GM23248 (cell line): ENCODE measurements at regions not wholly inside any gene's neighbourhood (a gene's known extent, or its start where the extent isn't known, plus 50 kb on each side); places are given as distances from the start of the nearest gene placed in this dataset.
"Not testable (repeated sequence)": the region's sequence is repeated elsewhere in the genome, so short reads cannot be mapped to it uniquely, and the experiment has no call there.

Source experiments
- DNase-seq: peaks from one replicate; pipeline ENCODE4 v3.0.0-alpha.2; 2015
- H2AFZ ChIP-seq: fragments of 200-600 bp; sonication (generic); 2 replicates; pipeline ENCODE4 v1.6.1; 2016; ENCODE audit warnings: antibody characterized with exemption
- H3F3A ChIP-seq: fragments of 200-600 bp; sonication (generic); 2 replicates; pipeline ENCODE4 v1.6.1; 2016; ENCODE audit warnings: mild to moderate bottlenecking, antibody characterized with exemption, mixed run types; ENCODE audit not compliant: insufficient read depth
- H3K27ac ChIP-seq: fragments of 200-600 bp; sonication (generic); 2 replicates; pipeline ENCODE4 v1.5.1; 2016; ENCODE audit warnings: mild to moderate bottlenecking
- H3K27me3 ChIP-seq: fragments of 200-600 bp; sonication (generic); replicated peaks from 2 replicates; pipeline ENCODE4 v1.6.1; 2016; ENCODE audit warnings: mild to moderate bottlenecking; ENCODE audit not compliant: insufficient read depth
- H3K36me3 ChIP-seq: fragments of 200-600 bp; sonication (generic); 2 replicates; pipeline ENCODE4 v1.6.1; 2016; ENCODE audit warnings: low read depth, mild to moderate bottlenecking
- H3K4me1 ChIP-seq: fragments of 200-600 bp; sonication (generic); 2 replicates; pipeline ENCODE4 v1.6.1; 2016; ENCODE audit warnings: mild to moderate bottlenecking; ENCODE audit not compliant: insufficient read depth
- H3K4me2 ChIP-seq: fragments of 200-600 bp; sonication (generic); one replicate; pipeline ENCODE4 v1.6.1; 2016; ENCODE audit warnings: mild to moderate bottlenecking; ENCODE audit not compliant: unreplicated experiment
- H3K4me3 ChIP-seq: fragments of 200-600 bp; sonication (generic); 2 replicates; pipeline ENCODE4 v1.5.1; 2016; ENCODE audit warnings: mild to moderate bottlenecking
- H3K79me2 ChIP-seq: fragments of 200-600 bp; sonication (generic); 2 replicates; pipeline ENCODE4 v1.6.1; 2016; ENCODE audit warnings: mild to moderate bottlenecking; ENCODE audit not compliant: insufficient read depth
- H3K9ac ChIP-seq: fragments of 200-600 bp; sonication (generic); 2 replicates; pipeline ENCODE4 v1.6.1; 2016; ENCODE audit warnings: mild to moderate bottlenecking
- H3K9me2 ChIP-seq: fragments of 200-600 bp; sonication (generic); 2 replicates; pipeline ENCODE4 v1.6.1; 2016; ENCODE audit warnings: mixed run types, mild to moderate bottlenecking, moderate library complexity; ENCODE audit not compliant: insufficient read depth
- H3K9me3 ChIP-seq: fragments of 200-600 bp; sonication (generic); one replicate; pipeline ENCODE4 v1.6.1; 2017; ENCODE audit warnings: low read depth
- H4K20me1 ChIP-seq: fragments of 200-600 bp; sonication (generic); 2 replicates; pipeline ENCODE4 v1.6.0; 2016; ENCODE audit not compliant: insufficient read depth
- EZH2 ChIP-seq: fragments of 200-600 bp; sonication (generic); IDR thresholded peaks from 2 replicates; pipeline ENCODE4 v1.6.1; 2018; ENCODE audit warnings: antibody characterized with exemption, mild to moderate bottlenecking; ENCODE audit not compliant: insufficient read depth, poor library complexity, severe bottlenecking
- EZH2phosphoT487 ChIP-seq: fragments of 200-600 bp; sonication (generic); IDR thresholded peaks from 2 replicates; pipeline ENCODE4 v1.6.1; 2018; ENCODE audit warnings: antibody characterized with exemption, moderate library complexity, mild to moderate bottlenecking, low read depth; ENCODE audit not compliant: insufficient read depth
- WGBS, 2 experiments: methylation state at CpG; one replicate each; pipeline ENCODE4 v1.1.6; 2015 to 2017; ENCODE audit warnings: low lambda C conversion rate in 2 of 2, low coverage in 1 of 2; ENCODE audit errors: missing lambda C conversion rate in 2 of 2; 5-methylcytosine and 5-hydroxymethylcytosine counted together
- in situ Hi-C: fragments of 300-500 bp; cut with MboI; formaldehyde crosslinking; loops from 2 replicates; pipeline ENCODE4 v1.15.0; 2020

GRCh38 chr21:22813201-22813600, 1815.0 kb downstream of the NCAM2 start:
- Histone ChIP-seq H3K4me3 (no peak overlapping the region), H3K79me2 (no peaks in the 10 kb centered on the region), H3K4me1 (no peaks in the 10 kb centered on the region), H2AFZ (no peak overlapping the region), H3K9me3 (no peaks in the 10 kb centered on the region), H3K27me3 (no peaks in the 10 kb centered on the region), H3K9me2 (no peaks in the 10 kb centered on the region), H3K9ac (no peak overlapping the region), H3K4me2 (no peak overlapping the region), H3F3A (no peaks in the 10 kb centered on the region), H3K27ac (no peak overlapping the region), H3K36me3 (no peaks in the 10 kb centered on the region), H4K20me1 (no peaks in the 10 kb centered on the region)
- 37 to 43% methylated on average over 3 of the region's 3 CpGs for WGBS, 2 experiments
- DNase-seq = no peak
- in situ Hi-C loops = no loop called here
- no peak for TF ChIP-seq EZH2phosphoT487
- no peak for TF ChIP-seq EZH2

GRCh38 chr21:22818681-22819485, 1820.7 kb downstream of the NCAM2 start:
- H3K9ac ChIP-seq, H3K9me3 ChIP-seq, H3K36me3 ChIP-seq, H3K79me2 ChIP-seq, H3K9me2 ChIP-seq, H3K27ac ChIP-seq, H2AFZ ChIP-seq, H3K4me2 ChIP-seq, DNase-seq, H3K4me3 ChIP-seq, in situ Hi-C loops, H3K4me1 ChIP-seq, H3K27me3 ChIP-seq, H4K20me1 ChIP-seq, H3F3A ChIP-seq: not testable (repeated sequence)
- 70 to 75% methylated on average over 28 to 34 of the region's 40 CpGs for WGBS, 2 experiments

GRCh38 chr21:22827422-22827821, 1829.2 kb downstream of the NCAM2 start:
- no peak for DNase-seq
- H3K27ac ChIP-seq = no peak overlapping the region
- no peaks in the 10 kb centered on the region for H3K4me1 ChIP-seq
- H3K4me3 ChIP-seq = no peak overlapping the region
- H2AFZ ChIP-seq = no peak overlapping the region
- TF ChIP-seq EZH2 = no peak
- no peak for TF ChIP-seq EZH2phosphoT487
- in situ Hi-C loops = no loop called here
- H3K27me3 ChIP-seq = no peaks in the 10 kb centered on the region
- H3K9ac ChIP-seq = no peak overlapping the region
- H3K9me3 ChIP-seq = no peaks in the 10 kb centered on the region
- no peak overlapping the region for H3K4me2 ChIP-seq
- H3K9me2 ChIP-seq = no peaks in the 10 kb centered on the region
- no peaks in the 10 kb centered on the region for H3K36me3 ChIP-seq
- H3F3A ChIP-seq = no peaks in the 10 kb centered on the region
- H4K20me1 ChIP-seq = no peaks in the 10 kb centered on the region
- no peaks in the 10 kb centered on the region for H3K79me2 ChIP-seq

- Histone ChIP-seq H4K20me1 (no peaks in the 10 kb centered on the region), H2AFZ (no peak overlapping the region), H3K4me3 (no peak overlapping the region), H3K4me2 (no peak overlapping the region), H3K27ac (no peak overlapping the region), H3K4me1 (no peaks in the 10 kb centered on the region), H3K36me3 (no peaks in the 10 kb centered on the region), H3K27me3 (no peaks in the 10 kb centered on the region), H3K9me2 (no peaks in the 10 kb centered on the region), H3K9ac (no peak overlapping the region), H3K79me2 (no peaks in the 10 kb centered on the region), H3F3A (no peaks in the 10 kb centered on the region), H3K9me3 (no peaks in the 10 kb centered on the region)
- no peak for TF ChIP-seq EZH2phosphoT487
- no peak for TF ChIP-seq EZH2
- in situ Hi-C loops = no loop called here
- no peak for DNase-seq
- 12 to 15% methylated on average over 3 of the region's 3 CpGs for WGBS, 2 experiments
Observed at GRCh38 chr21:22842875-22843274, 1844.7 kb downstream of the NCAM2 start.

- no peaks in the 10 kb centered on the region for H3K4me1 ChIP-seq
- H3K27me3 ChIP-seq = no peaks in the 10 kb centered on the region
- no peaks in the 10 kb centered on the region for H3K9me2 ChIP-seq
- H4K20me1 ChIP-seq = no peaks in the 10 kb centered on the region
- H3K79me2 ChIP-seq = no peaks in the 10 kb centered on the region
- no peak overlapping the region for H3K4me2 ChIP-seq
- H3K36me3 ChIP-seq = no peaks in the 10 kb centered on the region
- no peak overlapping the region for H3K27ac ChIP-seq
- in situ Hi-C loops = no loop called here
- H3K9me3 ChIP-seq = peaks cover 4% of the 10 kb centered on the region
- DNase-seq = no peak
- WGBS, 2 experiments = 8 to 23% methylated on average over 1 of the region's 1 CpG
- TF ChIP-seq EZH2 (no peak), EZH2phosphoT487 (no peak)
- H2AFZ ChIP-seq = no peak overlapping the region
- no peak overlapping the region for H3K4me3 ChIP-seq
- H3F3A ChIP-seq = no peaks in the 10 kb centered on the region
- H3K9ac ChIP-seq = no peak overlapping the region
Observed at GRCh38 chr21:22855581-22855980, 1857.4 kb downstream of the NCAM2 start.
